ENCODE measurements at regions not wholly inside any gene's neighbourhood (a gene's known extent, or its start where the extent isn't known, plus 50 kb on each side); places are given as distances from the start of the nearest gene placed in this dataset.

DNA sequence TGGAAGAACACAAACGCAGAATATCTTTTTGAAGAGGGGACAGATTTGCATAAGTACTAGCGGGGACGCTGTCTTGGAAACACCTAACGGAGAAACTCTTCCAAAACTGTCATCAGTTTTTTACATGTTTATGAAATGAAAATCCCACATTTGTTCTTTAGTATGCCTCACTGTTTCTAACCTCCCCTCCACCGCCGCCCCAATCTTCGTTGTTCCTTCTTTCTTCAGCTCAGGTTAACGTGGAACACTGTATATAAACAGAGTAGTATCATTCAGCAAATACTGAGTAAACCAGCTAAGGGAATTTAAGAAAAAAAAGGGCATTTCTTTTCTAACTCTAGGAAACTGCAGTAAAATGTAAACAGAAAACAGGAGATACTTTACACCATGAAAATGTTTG, 2345.6 kb downstream of the PCDH7 start:
- no peak overlapping the region for H3K27ac Mint-ChIP-seq
- peaks cover 9 to 22% (median 14%) of the 10 kb centered on the region in 3 donors for H3K9me3 Mint-ChIP-seq
- H3K27me3 Mint-ChIP-seq: no peaks in the 10 kb centered on the region
- 100% methylated on average over 3 of the region's 8 CpGs for WGBS (ENCODE audit: insufficient coverage)
- POLR2A ChIA-PET: no interaction called here
- Histone ChIP-seq H3K4me3 (ENCODE audit: control insufficient read depth in 1 of 2, extremely low read depth in 1 of 2, low read length in 1 of 2) (no peak overlapping the region), H3K27me3 (replicated peaks in 1 of 2; ENCODE audit: control insufficient read depth in 2 of 2, extremely low read depth in 1 of 2, insufficient read depth in 2 of 2, low read length in 1 of 2) (no peaks in the 10 kb centered on the region), H3K27ac (ENCODE audit: low read length) (no peak overlapping the region), H3K4me1 (ENCODE audit: control insufficient read depth in 1 of 2, extremely low read depth in 1 of 2, insufficient read depth in 2 of 2, low read length in 2 of 2) (no peaks in the 10 kb centered on the region), H3K36me3 (ENCODE audit: control insufficient read depth in 2 of 2, extremely low read depth in 1 of 2, insufficient read depth in 1 of 2, low read length in 1 of 2) (no peaks in the 10 kb centered on the region), H3K9me3 (no peaks in the 10 kb centered on the region)
- H3K36me3 Mint-ChIP-seq: no peaks in the 10 kb centered on the region
- no peaks in the 10 kb centered on the region for H3K4me1 Mint-ChIP-seq
- no peak overlapping the region for H3K4me3 Mint-ChIP-seq
- ATAC-seq (replicated peaks in 1 of 4): no peak
- CTCF ChIA-PET: no interaction called here
- DNase-seq: no peak

DNA sequence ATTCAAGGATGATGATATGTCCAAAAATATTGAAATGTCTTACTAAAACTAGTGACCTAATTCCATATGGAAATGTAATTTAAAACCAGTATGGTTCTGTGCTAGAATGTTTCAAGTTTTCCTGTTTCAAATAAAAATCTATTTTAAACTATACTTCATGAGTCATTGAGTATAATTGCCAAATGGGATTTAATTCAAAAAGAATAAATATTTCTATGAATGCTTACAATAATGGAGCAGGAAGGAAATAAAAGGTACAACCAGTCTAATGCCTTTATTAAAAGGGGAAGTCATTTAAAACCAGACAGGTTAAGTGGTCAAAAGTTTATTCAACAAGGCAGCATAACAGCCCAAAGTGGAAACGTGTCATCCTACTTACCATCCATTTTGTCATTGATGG, 2347.1 kb downstream of the PCDH7 start:
- no peak for DNase-seq
- ATAC-seq (replicated peaks in 1 of 4): no peak
- H3K9me3 Mint-ChIP-seq: peaks cover 9 to 19% (median 16%) of the 10 kb centered on the region in 3 donors
- H3K36me3 Mint-ChIP-seq: no peaks in the 10 kb centered on the region
- H3K4me3 Mint-ChIP-seq: no peak overlapping the region
- H3K4me1 Mint-ChIP-seq: no peaks in the 10 kb centered on the region
- ChIA-PET CTCF (no interaction called here), POLR2A (no interaction called here)
- no peak overlapping the region for H3K4me3 ChIP-seq (ENCODE audit: control insufficient read depth in 1 of 2, extremely low read depth in 1 of 2, low read length in 1 of 2)
- no CpG with 5 or more reads among the region's 1 CpG for WGBS (ENCODE audit: insufficient coverage)
- H3K27ac Mint-ChIP-seq: no peak overlapping the region
- H3K9me3 ChIP-seq: no peaks in the 10 kb centered on the region
- no peaks in the 10 kb centered on the region for H3K27me3 Mint-ChIP-seq
- H3K36me3 ChIP-seq (ENCODE audit: control insufficient read depth in 2 of 2, extremely low read depth in 1 of 2, insufficient read depth in 1 of 2, low read length in 1 of 2): no peaks in the 10 kb centered on the region
- no peaks in the 10 kb centered on the region for H3K27me3 ChIP-seq (replicated peaks in 1 of 2; ENCODE audit: control insufficient read depth in 2 of 2, extremely low read depth in 1 of 2, insufficient read depth in 2 of 2, low read length in 1 of 2)
- no peak overlapping the region for H3K27ac ChIP-seq (ENCODE audit: low read length)
- no peaks in the 10 kb centered on the region for H3K4me1 ChIP-seq (ENCODE audit: control insufficient read depth in 1 of 2, extremely low read depth in 1 of 2, insufficient read depth in 2 of 2, low read length in 2 of 2)

DNA sequence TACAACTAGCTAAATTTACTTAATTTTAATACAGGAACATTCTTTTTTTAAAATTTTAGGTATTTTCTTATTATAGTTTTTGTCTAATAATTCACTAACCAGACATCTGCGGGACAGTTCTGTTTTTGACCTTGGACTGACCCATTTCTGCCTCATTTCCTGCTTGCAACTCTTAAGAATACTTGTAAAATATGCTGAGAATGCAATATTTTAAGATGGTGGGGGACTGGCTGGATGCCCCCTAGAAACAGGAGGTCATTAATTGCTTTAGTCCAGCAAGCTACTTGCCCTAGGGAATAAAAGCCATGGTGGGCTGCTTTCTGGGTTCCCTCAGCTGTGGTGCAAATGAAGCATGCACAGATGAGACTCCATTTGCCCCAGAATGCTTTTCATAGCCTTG, 2348.4 kb downstream of the PCDH7 start:
- no CpG with 5 or more reads among the region's 1 CpG for WGBS (ENCODE audit: insufficient coverage)

DNA sequence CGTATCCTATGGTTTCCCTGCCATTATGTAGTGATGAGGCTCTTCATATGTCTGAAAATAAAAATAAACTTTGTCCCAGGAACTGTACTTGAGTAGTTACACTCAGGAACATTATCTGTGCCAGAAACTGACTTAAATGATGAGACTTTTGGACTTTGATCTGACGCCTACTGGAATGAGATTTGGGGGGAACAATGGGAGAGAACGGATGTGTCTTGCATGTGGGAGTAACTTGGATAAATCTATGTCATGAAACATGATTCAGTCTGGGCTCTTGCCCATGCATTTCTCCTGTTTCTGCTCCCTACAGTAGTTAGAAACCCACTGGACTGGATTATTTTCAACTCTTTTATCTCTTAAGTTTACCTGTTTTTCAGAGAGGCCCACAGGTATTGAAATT, 2351.4 kb downstream of the PCDH7 start:
- ATAC-seq (replicated peaks in 1 of 4) (no peak), DNase-seq (no peak)
- no peak overlapping the region for H3K4me3 ChIP-seq (ENCODE audit: control insufficient read depth in 1 of 2, extremely low read depth in 1 of 2, low read length in 1 of 2)
- WGBS (ENCODE audit: insufficient coverage): no CpG with 5 or more reads among the region's 3 CpGs
- ChIA-PET CTCF (no interaction called here), POLR2A (no interaction called here)
- no peaks in the 10 kb centered on the region for H3K36me3 Mint-ChIP-seq
- no peaks in the 10 kb centered on the region for H3K9me3 ChIP-seq
- H3K27me3 ChIP-seq (replicated peaks in 1 of 2; ENCODE audit: control insufficient read depth in 2 of 2, extremely low read depth in 1 of 2, insufficient read depth in 2 of 2, low read length in 1 of 2): no peaks in the 10 kb centered on the region
- H3K4me3 Mint-ChIP-seq: no peak overlapping the region
- H3K27me3 Mint-ChIP-seq: no peaks in the 10 kb centered on the region
- H3K4me1 ChIP-seq (ENCODE audit: control insufficient read depth in 1 of 2, extremely low read depth in 1 of 2, insufficient read depth in 2 of 2, low read length in 2 of 2): no peaks in the 10 kb centered on the region
- peaks cover 5 to 22% (median 13%) of the 10 kb centered on the region in 3 donors for H3K9me3 Mint-ChIP-seq
- H3K4me1 Mint-ChIP-seq: no peaks in the 10 kb centered on the region
- no peaks in the 10 kb centered on the region for H3K36me3 ChIP-seq (ENCODE audit: control insufficient read depth in 2 of 2, extremely low read depth in 1 of 2, insufficient read depth in 1 of 2, low read length in 1 of 2)
- no peak overlapping the region for H3K27ac Mint-ChIP-seq
- H3K27ac ChIP-seq (ENCODE audit: low read length): no peak overlapping the region

More for the DNA sequence above, 2348.4 kb downstream of the PCDH7 start:
- Histone ChIP-seq H3K36me3 (ENCODE audit: control insufficient read depth in 2 of 2, extremely low read depth in 1 of 2, insufficient read depth in 1 of 2, low read length in 1 of 2) (no peaks in the 10 kb centered on the region), H3K9me3 (no peaks in the 10 kb centered on the region), H3K27ac (ENCODE audit: low read length) (no peak overlapping the region), H3K4me1 (ENCODE audit: control insufficient read depth in 1 of 2, extremely low read depth in 1 of 2, insufficient read depth in 2 of 2, low read length in 2 of 2) (no peaks in the 10 kb centered on the region), H3K27me3 (replicated peaks in 1 of 2; ENCODE audit: control insufficient read depth in 2 of 2, extremely low read depth in 1 of 2, insufficient read depth in 2 of 2, low read length in 1 of 2) (no peaks in the 10 kb centered on the region), H3K4me3 (ENCODE audit: control insufficient read depth in 1 of 2, extremely low read depth in 1 of 2, low read length in 1 of 2) (no peak overlapping the region)
- no peaks in the 10 kb centered on the region for H3K36me3 Mint-ChIP-seq
- POLR2A ChIA-PET: no interaction called here
- no peak for DNase-seq
- no peak for ATAC-seq (replicated peaks in 1 of 4)
- H3K27me3 Mint-ChIP-seq: no peaks in the 10 kb centered on the region
- CTCF ChIA-PET: no interaction called here
- no peak overlapping the region for H3K27ac Mint-ChIP-seq
- no peak overlapping the region for H3K4me3 Mint-ChIP-seq
- H3K9me3 Mint-ChIP-seq: peaks cover 5 to 18% (median 14%) of the 10 kb centered on the region in 3 donors
- no peaks in the 10 kb centered on the region for H3K4me1 Mint-ChIP-seq

DNA sequence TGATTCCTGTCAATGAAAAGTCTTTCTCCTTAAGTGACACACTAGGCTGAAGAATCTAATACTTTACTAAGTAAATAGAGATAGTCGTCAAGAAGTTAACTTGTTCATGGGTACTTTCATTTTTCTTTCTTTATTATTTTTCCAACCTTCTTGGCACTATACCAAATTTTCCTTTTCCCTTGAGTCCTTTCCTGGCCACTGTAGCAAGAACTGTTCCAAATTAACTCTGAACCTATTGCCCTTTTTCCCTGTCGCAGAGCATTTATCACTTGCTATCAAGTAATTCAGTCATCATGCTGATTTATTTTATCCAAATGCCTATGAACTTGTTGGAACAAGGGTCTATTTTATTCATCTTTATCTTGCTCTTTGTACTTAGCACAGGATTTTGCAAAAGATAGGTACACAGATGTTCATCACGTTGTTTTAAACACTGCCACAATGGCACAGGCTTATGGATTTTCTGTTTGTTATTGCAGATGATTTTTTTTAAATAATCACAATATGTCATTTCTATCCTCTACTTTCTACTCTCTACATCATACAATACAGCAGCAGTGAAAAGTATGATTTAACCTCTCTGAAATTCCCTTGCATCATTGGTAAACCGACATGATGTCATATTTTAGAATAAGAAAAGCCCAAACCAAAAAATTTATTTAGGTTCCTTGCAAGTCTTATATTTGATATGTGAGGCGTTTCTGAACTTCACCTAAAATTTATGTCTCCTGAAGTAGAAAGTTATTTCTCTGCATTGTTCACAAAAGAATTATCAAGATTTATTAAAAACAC, 2352.3 kb downstream of the PCDH7 start:
- DNase-seq (no peak), ATAC-seq (replicated peaks in 1 of 4) (no peak)
- no peaks in the 10 kb centered on the region for H3K9me3 ChIP-seq
- no peaks in the 10 kb centered on the region for H3K27me3 ChIP-seq (replicated peaks in 1 of 2; ENCODE audit: control insufficient read depth in 2 of 2, extremely low read depth in 1 of 2, insufficient read depth in 2 of 2, low read length in 1 of 2)
- H3K9me3 Mint-ChIP-seq: peaks cover 5 to 22% (median 13%) of the 10 kb centered on the region in 3 donors
- ChIA-PET CTCF (no interaction called here), POLR2A (no interaction called here)
- no peaks in the 10 kb centered on the region for H3K27me3 Mint-ChIP-seq
- no peak overlapping the region for H3K27ac ChIP-seq (ENCODE audit: low read length)
- H3K36me3 ChIP-seq (ENCODE audit: control insufficient read depth in 2 of 2, extremely low read depth in 1 of 2, insufficient read depth in 1 of 2, low read length in 1 of 2): no peaks in the 10 kb centered on the region
- 100% methylated on average over 1 of the region's 5 CpGs for WGBS (ENCODE audit: insufficient coverage)
- no peaks in the 10 kb centered on the region for H3K4me1 Mint-ChIP-seq
- no peak overlapping the region for H3K4me3 ChIP-seq (ENCODE audit: control insufficient read depth in 1 of 2, extremely low read depth in 1 of 2, low read length in 1 of 2)
- H3K4me3 Mint-ChIP-seq: no peak overlapping the region
- no peaks in the 10 kb centered on the region for H3K4me1 ChIP-seq (ENCODE audit: control insufficient read depth in 1 of 2, extremely low read depth in 1 of 2, insufficient read depth in 2 of 2, low read length in 2 of 2)
- H3K36me3 Mint-ChIP-seq: no peaks in the 10 kb centered on the region
- no peak overlapping the region for H3K27ac Mint-ChIP-seq

DNA sequence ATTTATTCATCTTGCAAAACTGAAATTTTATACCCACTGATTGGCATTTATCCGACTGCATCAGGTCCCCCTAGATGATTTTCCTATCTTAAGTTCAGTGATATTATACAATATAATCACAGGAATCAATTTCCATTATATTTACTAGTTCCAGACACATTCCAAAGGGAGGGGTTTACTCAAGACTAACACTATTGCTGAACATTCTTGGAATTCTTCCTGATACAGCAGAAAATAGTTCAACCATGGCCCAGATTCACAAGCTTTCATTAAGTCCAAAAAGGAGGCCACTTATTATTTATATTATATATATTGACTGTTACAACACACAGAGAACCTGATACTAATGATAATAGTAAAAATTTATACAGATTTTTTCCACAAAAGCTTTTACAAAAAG, 2353.6 kb downstream of the PCDH7 start:
- Mint-ChIP-seq H3K9me3 (peaks cover 10 to 21% (median 12%) of the 10 kb centered on the region in 3 donors), H3K4me3 (no peak overlapping the region), H3K36me3 (no peaks in the 10 kb centered on the region), H3K27ac (no peak overlapping the region), H3K4me1 (no peaks in the 10 kb centered on the region), H3K27me3 (no peaks in the 10 kb centered on the region)
- Histone ChIP-seq H3K36me3 (ENCODE audit: control insufficient read depth in 2 of 2, extremely low read depth in 1 of 2, insufficient read depth in 1 of 2, low read length in 1 of 2) (no peaks in the 10 kb centered on the region), H3K9me3 (no peaks in the 10 kb centered on the region), H3K27ac (ENCODE audit: low read length) (no peak overlapping the region), H3K4me1 (ENCODE audit: control insufficient read depth in 1 of 2, extremely low read depth in 1 of 2, insufficient read depth in 2 of 2, low read length in 2 of 2) (no peaks in the 10 kb centered on the region), H3K27me3 (replicated peaks in 1 of 2; ENCODE audit: control insufficient read depth in 2 of 2, extremely low read depth in 1 of 2, insufficient read depth in 2 of 2, low read length in 1 of 2) (no peaks in the 10 kb centered on the region), H3K4me3 (ENCODE audit: control insufficient read depth in 1 of 2, extremely low read depth in 1 of 2, low read length in 1 of 2) (no peak overlapping the region)
- CTCF ChIA-PET: no interaction called here
- POLR2A ChIA-PET: no interaction called here
- DNase-seq: no peak
- no peak for ATAC-seq (replicated peaks in 1 of 4)
- no CpG with 5 or more reads among the region's 1 CpG for WGBS (ENCODE audit: insufficient coverage)

DNA sequence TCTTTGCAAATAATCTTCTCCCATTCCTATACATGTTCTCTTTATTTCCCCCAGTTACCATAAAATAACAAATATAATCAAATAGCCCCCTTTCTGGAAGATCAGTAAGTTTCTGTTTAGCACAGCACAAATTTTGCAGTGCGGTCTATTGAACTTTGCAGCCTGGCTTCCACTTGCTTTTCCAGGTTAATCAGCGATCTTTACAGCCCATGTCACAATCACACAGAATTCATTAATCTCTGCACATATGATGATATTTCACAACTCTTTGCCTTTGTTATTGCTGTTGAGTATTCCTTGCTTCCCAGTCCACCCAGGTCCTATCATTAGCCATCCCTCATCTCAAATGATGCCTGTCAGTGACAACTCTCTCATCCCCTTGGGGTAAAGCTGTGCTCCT, 2358.0 kb downstream of the PCDH7 start:
- POLR2A ChIA-PET: interaction anchor here in 1 of 2 donors (0.6 kb wide), 1 partner anchor 689 kb away, joined by 6 read pairs; no protein-coding TSS in a partner anchor
- H3K36me3 ChIP-seq (ENCODE audit: control insufficient read depth in 2 of 2, extremely low read depth in 1 of 2, insufficient read depth in 1 of 2, low read length in 1 of 2): no peaks in the 10 kb centered on the region
- Mint-ChIP-seq H3K4me3 (no peak overlapping the region), H3K4me1 (no peaks in the 10 kb centered on the region), H3K27ac (no peak overlapping the region), H3K27me3 (no peaks in the 10 kb centered on the region), H3K9me3 (peaks cover 13 to 18% (median 14%) of the 10 kb centered on the region in 3 donors), H3K36me3 (no peaks in the 10 kb centered on the region)
- 90% methylated on average over 2 of the region's 2 CpGs for WGBS (ENCODE audit: insufficient coverage)
- no peaks in the 10 kb centered on the region for H3K4me1 ChIP-seq (ENCODE audit: control insufficient read depth in 1 of 2, extremely low read depth in 1 of 2, insufficient read depth in 2 of 2, low read length in 2 of 2)
- DNase-seq: no peak
- H3K4me3 ChIP-seq (ENCODE audit: control insufficient read depth in 1 of 2, extremely low read depth in 1 of 2, low read length in 1 of 2): no peak overlapping the region
- CTCF ChIA-PET: no interaction called here
- no peaks in the 10 kb centered on the region for H3K9me3 ChIP-seq
- no peak overlapping the region for H3K27ac ChIP-seq (ENCODE audit: low read length)
- no peaks in the 10 kb centered on the region for H3K27me3 ChIP-seq (replicated peaks in 1 of 2; ENCODE audit: control insufficient read depth in 2 of 2, extremely low read depth in 1 of 2, insufficient read depth in 2 of 2, low read length in 1 of 2)
- ATAC-seq (replicated peaks in 1 of 4): no peak
